H9 (cell line): ENCODE measurements at regions not wholly inside any gene's neighbourhood (a gene's known extent, or its start where the extent isn't known, plus 50 kb on each side); places are given as distances from the start of the nearest gene placed in this dataset.

Experiments used
- DNase-seq: peaks from one replicate; pipeline ENCODE4 v3.0.0-alpha.2; 2017
- H2AFZ ChIP-seq: one replicate; pipeline ENCODE4 v1.6.1; 2013; ENCODE audit warnings: mild to moderate bottlenecking, low read length, control low read depth, moderate library complexity
- H2AK5ac ChIP-seq: 2 replicates; pipeline ENCODE4 v1.6.1; 2013; ENCODE audit warnings: low read length, control low read depth, mixed read lengths; ENCODE audit not compliant: insufficient read length
- H2BK120ac ChIP-seq: one replicate; pipeline ENCODE4 v1.6.1; 2013; ENCODE audit warnings: low read depth, mild to moderate bottlenecking, low read length, control low read depth, inconsistent platforms; ENCODE audit not compliant: poor library complexity, severe bottlenecking
- H2BK12ac ChIP-seq: 2 replicates; pipeline ENCODE4 v1.6.1; 2013; ENCODE audit warnings: low read length, control low read depth, mixed read lengths, low read depth; ENCODE audit not compliant: insufficient read length
- H2BK15ac ChIP-seq: 2 replicates; pipeline ENCODE4 v1.6.1; 2013; ENCODE audit warnings: low read depth, low read length, control low read depth
- H2BK20ac ChIP-seq: one replicate; pipeline ENCODE4 v1.6.1; 2013; ENCODE audit warnings: low read depth, mild to moderate bottlenecking, low read length, control low read depth, inconsistent platforms; ENCODE audit not compliant: poor library complexity, severe bottlenecking
- H2BK5ac ChIP-seq: 2 replicates; pipeline ENCODE4 v1.6.1; 2013; ENCODE audit warnings: low read length, control low read depth, mixed read lengths; ENCODE audit not compliant: insufficient read length
- H3K14ac ChIP-seq: 2 replicates; pipeline ENCODE4 v1.6.1; 2013; ENCODE audit warnings: low read length, control low read depth; ENCODE audit not compliant: insufficient read depth
- H3K18ac ChIP-seq: 2 replicates; pipeline ENCODE4 v1.6.1; 2013; ENCODE audit warnings: low read depth, mild to moderate bottlenecking, mixed read lengths, low read length, control low read depth; ENCODE audit not compliant: insufficient read length
- H3K23ac ChIP-seq: 2 replicates; pipeline ENCODE4 v1.6.1; 2013; ENCODE audit warnings: low read length, control low read depth, mixed read lengths, low read depth; ENCODE audit not compliant: insufficient read length
- H3K23me2 ChIP-seq: 2 replicates; pipeline ENCODE4 v1.6.1; 2013; ENCODE audit warnings: low read depth, mild to moderate bottlenecking, mixed read lengths, low read length, control low read depth; ENCODE audit not compliant: insufficient read length, poor library complexity, severe bottlenecking
- H3K27ac ChIP-seq: 2 replicates; pipeline ENCODE4 v1.5.1; 2013; ENCODE audit warnings: low read length, control low read depth, mixed read lengths, low read depth; ENCODE audit not compliant: insufficient read length
- H3K27me3 ChIP-seq: 2 replicates; pipeline ENCODE4 v1.6.1; 2013; ENCODE audit warnings: low read length, control low read depth, inconsistent platforms; ENCODE audit not compliant: insufficient read depth
- H3K4ac ChIP-seq: 2 replicates; pipeline ENCODE4 v1.6.1; 2013; ENCODE audit warnings: low read depth, mild to moderate bottlenecking, control low read depth, inconsistent platforms, low read length, moderate library complexity
- H3K4me1 ChIP-seq: 2 replicates; pipeline ENCODE4 v1.6.1; 2013; ENCODE audit warnings: low read length, control low read depth, inconsistent platforms; ENCODE audit not compliant: insufficient read depth
- H3K4me2 ChIP-seq: 2 replicates; pipeline ENCODE4 v1.6.1; 2013; ENCODE audit warnings: low read length, control low read depth, mixed read lengths; ENCODE audit not compliant: insufficient read length, insufficient read depth
- H3K56ac ChIP-seq: 2 replicates; pipeline ENCODE4 v1.6.1; 2013; ENCODE audit warnings: low read depth, mild to moderate bottlenecking, mixed read lengths, low read length, control low read depth; ENCODE audit not compliant: insufficient read length
- H3K79me1 ChIP-seq: 2 replicates; pipeline ENCODE4 v1.6.1; 2013; ENCODE audit warnings: low read depth, mild to moderate bottlenecking, moderate library complexity, low read length, control low read depth, inconsistent platforms; ENCODE audit not compliant: insufficient read depth, poor library complexity, severe bottlenecking
- H3K79me2 ChIP-seq: 2 replicates; pipeline ENCODE4 v1.6.1; 2013; ENCODE audit warnings: low read length, control low read depth, inconsistent platforms; ENCODE audit not compliant: insufficient read depth
- H3K9ac ChIP-seq: 2 replicates; pipeline ENCODE4 v1.6.1; 2013; ENCODE audit warnings: low read length, control low read depth, mixed read lengths; ENCODE audit not compliant: insufficient read length; ENCODE audit errors: extremely low read depth
- H3K9me3 ChIP-seq: one replicate; pipeline ENCODE4 v1.6.1; 2013; ENCODE audit warnings: low read depth, low read length, inconsistent platforms; ENCODE audit not compliant: control insufficient read depth
- H3T11ph ChIP-seq: one replicate; pipeline ENCODE4 v1.6.1; 2013; ENCODE audit warnings: mild to moderate bottlenecking, low read length, control low read depth, inconsistent platforms
- H4K20me1 ChIP-seq: one replicate; pipeline ENCODE4 v1.6.1; 2013; ENCODE audit not compliant: control insufficient read depth, insufficient read length, insufficient read depth
- H4K5ac ChIP-seq: 2 replicates; pipeline ENCODE4 v1.6.1; 2013; ENCODE audit warnings: low read depth, mild to moderate bottlenecking, mixed read lengths, low read length, control low read depth; ENCODE audit not compliant: insufficient read length
- H4K8ac ChIP-seq: replicated peaks from 2 replicates; pipeline ENCODE4 v1.6.1; 2013; ENCODE audit warnings: low read length, control low read depth, mixed read lengths, low read depth; ENCODE audit not compliant: insufficient read length
- H4K91ac ChIP-seq: 2 replicates; pipeline ENCODE4 v1.6.1; 2013; ENCODE audit warnings: low read depth, mild to moderate bottlenecking, moderate library complexity, mixed read lengths, low read length, control low read depth; ENCODE audit not compliant: insufficient read length
- H3K27ac Mint-ChIP-seq, 3 experiments: 2 replicates in 2 of 3; 3 replicates in 1 of 3; pipeline ENCODE4 v1.8.0; 2020 to 2021; ENCODE audit warnings: mixed read lengths in 3 of 3, mild to moderate bottlenecking in 1 of 3, moderate library complexity in 1 of 3
- H3K27me3 Mint-ChIP-seq: 2 replicates; pipeline ENCODE4 v1.8.0; 2021; ENCODE audit warnings: low read depth, mild to moderate bottlenecking, moderate library complexity, mixed read lengths
- H3K36me3 Mint-ChIP-seq, 3 experiments: 2 replicates in 2 of 3; 3 replicates in 1 of 3; pipeline ENCODE4 v1.8.0; 2020 to 2021; ENCODE audit warnings: low read depth in 3 of 3, mixed read lengths in 3 of 3; ENCODE audit not compliant: insufficient read depth in 1 of 3
- H3K4me1 Mint-ChIP-seq, 2 experiments: 2 replicates each; pipeline ENCODE4 v1.8.0; 2020; ENCODE audit warnings: mixed read lengths in 2 of 2
- H3K4me3 Mint-ChIP-seq, 2 experiments: 2 replicates in 1 of 2; 3 replicates in 1 of 2; pipeline ENCODE4 v1.8.0; 2020 to 2021; ENCODE audit warnings: mild to moderate bottlenecking in 2 of 2, mixed read lengths in 2 of 2, moderate library complexity in 1 of 2
- H3K9me3 Mint-ChIP-seq, 2 experiments: 2 replicates in 1 of 2; 3 replicates in 1 of 2; pipeline ENCODE4 v1.8.0; 2020; ENCODE audit warnings: mild to moderate bottlenecking in 2 of 2, mixed read lengths in 2 of 2, moderate library complexity in 1 of 2
- CTCF ChIP-seq: fragments of 200-600 bp; sonication (generic); conservative IDR thresholded peaks from 3 replicates; pipeline ENCODE4 v1.8.0; 2021; ENCODE audit warnings: antibody characterized with exemption, mild to moderate bottlenecking
- WGBS: extraction: QIAGEN DNeasy Blood & Tissue Kit; methylation state at CpG from one replicate; pipeline ENCODE4 v1.1.7; 2013; ENCODE audit warnings: missing lambda C conversion rate, low lambda C conversion rate, mixed read lengths; ENCODE audit not compliant: insufficient read length; ENCODE audit errors: extremely low coverage; 5-methylcytosine and 5-hydroxymethylcytosine counted together

- Histone ChIP-seq H3K56ac (no peak overlapping the region), H3T11ph (no peak overlapping the region), H3K18ac (peak overlapping the region; percentile 77), H3K9ac (no peak overlapping the region), H3K79me2 (no peaks in the 10 kb centered on the region), H2BK12ac (peak overlapping the region; percentile 94), H3K14ac (no peak overlapping the region; the same call in none of the 2 replicates), H4K8ac (no peak overlapping the region), H2BK15ac (no peak overlapping the region; the same call in 1 of the 2 replicates), H3K4me1 (no peaks in the 10 kb centered on the region), H3K79me1 (no peaks in the 10 kb centered on the region), H4K20me1 (no peaks in the 10 kb centered on the region), H3K23me2 (no peaks in the 10 kb centered on the region), H3K4ac (no peak overlapping the region), H3K27me3 (no peaks in the 10 kb centered on the region), H3K23ac (no peak overlapping the region), H2AFZ (no peak overlapping the region), H2BK120ac (no peak overlapping the region), H3K9me3 (no peaks in the 10 kb centered on the region), H3K27ac (no peak overlapping the region), H2BK5ac (no peak overlapping the region), H2BK20ac (peak overlapping the region; percentile 29), H4K91ac (no peak overlapping the region), H3K4me2 (no peak overlapping the region), H2AK5ac (no peak overlapping the region), H4K5ac (no peak overlapping the region)
- Mint-ChIP-seq H3K27me3 (peaks cover 6% of the 10 kb centered on the region; the same call in 1 of the 2 replicates), H3K4me1 (peaks cover 15 to 18% of the 10 kb centered on the region in 2 experiments), H3K36me3 (no peaks in the 10 kb centered on the region), H3K27ac (peak overlapping the region in 1 of 3 experiments; percentile 79; a peak in 1 of 7 replicates), H3K4me3 (no peak overlapping the region), H3K9me3 (no peaks in the 10 kb centered on the region)
- TF ChIP-seq CTCF, result peak; percentile 23; the same call in 1 of the 3 replicates
- DNase-seq, result peak; percentile 84
- WGBS, result no CpG with 5 or more reads among the region's 30 CpGs
These were observed 118.1 kb upstream of the SMIM23 start for GRCh38 chr5:171667341-171668096.
